ENCODE measurements at regions not wholly inside any gene's neighbourhood (a gene's known extent, or its start where the extent isn't known, plus 50 kb on each side); places are given as distances from the start of the nearest gene placed in this dataset.

DNA sequence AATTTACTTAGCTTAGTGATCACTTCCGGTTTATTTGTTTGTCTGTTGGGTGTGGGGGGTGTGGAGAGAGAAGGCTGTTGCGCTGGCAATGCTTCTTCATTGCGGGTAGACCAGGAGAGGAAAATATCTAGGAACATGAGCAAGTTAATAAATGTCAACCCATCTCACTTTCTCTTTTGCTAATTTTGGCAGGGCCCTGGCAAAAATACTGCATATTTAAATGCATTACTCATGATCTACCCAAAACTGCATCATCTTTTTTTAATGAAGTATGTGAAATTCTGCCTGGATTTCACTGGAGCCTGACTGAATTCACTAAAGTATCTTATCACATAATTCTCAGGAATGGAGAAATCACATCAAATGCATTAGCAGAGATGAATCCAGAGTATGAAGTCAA is 1131.0 kb upstream of the NXPH2 start:
- dilution Hi-C loops (cut with MboI; ENCODE audit: extremely low pct_ligation_motif_present, low sequenced_read_pairs): no loop called here
- TF ChIP-seq CTCF (optimal IDR thresholded peaks at IDR 0.05 in 1 of 3, IDR thresholded peaks at IDR 0.05 in 1 of 3, conservative IDR thresholded peaks at IDR 0.05 in 1 of 3; ENCODE audit: extremely low read depth in 1 of 3, insufficient read depth in 2 of 3, low read length in 3 of 3) (no peak), EZH2 (IDR thresholded peaks at IDR 0.05; ENCODE audit: low read length) (no peak)
- FAIRE-seq: no peak
- Histone ChIP-seq H3K36me3 (ENCODE audit: control insufficient read depth in 2 of 2, extremely low read depth in 1 of 2, insufficient read depth in 2 of 2, low read length in 2 of 2) (no peaks in the 10 kb centered on the region), H2AFZ (ENCODE audit: control insufficient read depth, low read length) (no peak overlapping the region), H3K27me3 (ENCODE audit: control insufficient read depth, extremely low read depth, insufficient read depth, low read length) (no peaks in the 10 kb centered on the region), H3K9ac (ENCODE audit: control insufficient read depth, extremely low read depth, insufficient read depth, low read length) (no peak overlapping the region), H3K9me3 (ENCODE audit: control insufficient read depth, low read depth, low read length) (no peaks in the 10 kb centered on the region), H3K79me2 (ENCODE audit: control insufficient read depth, insufficient read depth, low read length) (no peaks in the 10 kb centered on the region), H4K20me1 (ENCODE audit: control insufficient read depth, extremely low read depth, insufficient read depth, low read length) (no peaks in the 10 kb centered on the region), H3K4me1 (ENCODE audit: control insufficient read depth, extremely low read depth, insufficient read depth, low read length) (no peaks in the 10 kb centered on the region), H3K9me1 (ENCODE audit: control insufficient read depth, extremely low read depth, insufficient read depth, low read length) (no peaks in the 10 kb centered on the region), H3K27ac (ENCODE audit: control insufficient read depth, insufficient read depth, low read length) (no peak overlapping the region), H3K4me2 (ENCODE audit: control insufficient read depth, extremely low read depth, insufficient read depth, low read depth, low read length) (no peak overlapping the region), H3K4me3 (ENCODE audit: control insufficient read depth in 2 of 3, extremely low read depth in 1 of 3, insufficient read depth in 2 of 3, low read depth in 1 of 3, low read length in 3 of 3) (no peak overlapping the region)
- no peak for DNase-seq (ENCODE audit: low read depth, low spot score)

DNA sequence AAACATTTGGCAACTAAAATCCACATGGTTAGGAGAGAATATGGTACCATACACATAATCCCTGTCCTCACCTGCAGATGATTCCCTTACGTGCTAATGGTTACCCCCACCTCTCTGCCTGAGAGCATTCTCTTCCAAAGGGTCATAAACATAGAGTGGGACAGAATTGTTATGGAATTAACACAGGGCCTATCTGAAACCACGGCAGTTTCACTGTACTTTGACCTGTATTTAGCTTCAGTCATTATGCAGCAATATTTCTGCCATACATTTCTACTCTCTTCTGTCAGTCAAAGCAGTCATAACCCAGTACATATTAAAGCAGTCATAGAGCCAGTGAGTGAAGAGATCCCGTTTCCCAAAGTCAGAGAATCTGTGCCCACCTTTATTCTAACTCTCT is 1128.9 kb upstream of the NXPH2 start:
- H3K4me1 ChIP-seq (ENCODE audit: control insufficient read depth, extremely low read depth, insufficient read depth, low read length): no peaks in the 10 kb centered on the region
- H4K20me1 ChIP-seq (ENCODE audit: control insufficient read depth, extremely low read depth, insufficient read depth, low read length): no peaks in the 10 kb centered on the region
- no peaks in the 10 kb centered on the region for H3K79me2 ChIP-seq (ENCODE audit: control insufficient read depth, insufficient read depth, low read length)
- H3K4me3 ChIP-seq (ENCODE audit: control insufficient read depth in 2 of 3, extremely low read depth in 1 of 3, insufficient read depth in 2 of 3, low read depth in 1 of 3, low read length in 3 of 3): no peak overlapping the region
- FAIRE-seq: no peak
- no peaks in the 10 kb centered on the region for H3K9me1 ChIP-seq (ENCODE audit: control insufficient read depth, extremely low read depth, insufficient read depth, low read length)
- TF ChIP-seq CTCF (optimal IDR thresholded peaks at IDR 0.05 in 1 of 3, IDR thresholded peaks at IDR 0.05 in 1 of 3, conservative IDR thresholded peaks at IDR 0.05 in 1 of 3; ENCODE audit: extremely low read depth in 1 of 3, insufficient read depth in 2 of 3, low read length in 3 of 3) (no peak), EZH2 (IDR thresholded peaks at IDR 0.05; ENCODE audit: low read length) (no peak)
- H3K27ac ChIP-seq (ENCODE audit: control insufficient read depth, insufficient read depth, low read length): no peak overlapping the region
- no peak overlapping the region for H3K9ac ChIP-seq (ENCODE audit: control insufficient read depth, extremely low read depth, insufficient read depth, low read length)
- no peak overlapping the region for H3K4me2 ChIP-seq (ENCODE audit: control insufficient read depth, extremely low read depth, insufficient read depth, low read depth, low read length)
- dilution Hi-C loops (cut with MboI; ENCODE audit: extremely low pct_ligation_motif_present, low sequenced_read_pairs): no loop called here
- no peak for DNase-seq (ENCODE audit: low read depth, low spot score)
- H3K9me3 ChIP-seq (ENCODE audit: control insufficient read depth, low read depth, low read length): no peaks in the 10 kb centered on the region
- no peaks in the 10 kb centered on the region for H3K36me3 ChIP-seq (ENCODE audit: control insufficient read depth in 2 of 2, extremely low read depth in 1 of 2, insufficient read depth in 2 of 2, low read length in 2 of 2)
- no peaks in the 10 kb centered on the region for H3K27me3 ChIP-seq (ENCODE audit: control insufficient read depth, extremely low read depth, insufficient read depth, low read length)
- H2AFZ ChIP-seq (ENCODE audit: control insufficient read depth, low read length): no peak overlapping the region
